GM18909 (cell line): ENCODE measurements at regions not wholly inside any gene's neighbourhood (a gene's known extent, or its start where the extent isn't known, plus 50 kb on each side); places are given as distances from the start of the nearest gene placed in this dataset.

Experiments
- ATAC-seq: cut with Tn5 transposase; IDR thresholded peaks from one replicate; pipeline ENCODE4 v1.9.1; 2021; ENCODE audit warnings: mild to moderate bottlenecking; ENCODE audit not compliant: unreplicated experiment, poor library complexity

DNA sequence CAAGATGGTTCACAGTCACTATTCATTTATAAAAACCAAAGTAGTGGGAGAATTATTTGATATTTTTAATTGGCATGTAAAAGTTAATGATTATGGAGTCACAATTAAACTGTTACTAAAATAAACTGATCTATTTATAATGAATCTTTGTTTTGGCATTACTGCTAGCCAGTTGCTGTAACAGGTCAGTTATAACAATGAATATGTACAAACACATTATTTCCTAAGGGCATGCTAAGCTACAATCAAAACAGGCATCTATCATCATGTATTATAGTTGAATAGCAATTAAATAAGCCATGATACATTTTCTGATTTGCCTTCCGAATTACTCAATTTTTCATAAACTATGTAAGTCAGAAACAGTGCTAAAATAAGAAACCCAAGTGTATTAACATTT lies 518.3 kb downstream of the SLC16A7 start:
- no peak for ATAC-seq

DNA sequence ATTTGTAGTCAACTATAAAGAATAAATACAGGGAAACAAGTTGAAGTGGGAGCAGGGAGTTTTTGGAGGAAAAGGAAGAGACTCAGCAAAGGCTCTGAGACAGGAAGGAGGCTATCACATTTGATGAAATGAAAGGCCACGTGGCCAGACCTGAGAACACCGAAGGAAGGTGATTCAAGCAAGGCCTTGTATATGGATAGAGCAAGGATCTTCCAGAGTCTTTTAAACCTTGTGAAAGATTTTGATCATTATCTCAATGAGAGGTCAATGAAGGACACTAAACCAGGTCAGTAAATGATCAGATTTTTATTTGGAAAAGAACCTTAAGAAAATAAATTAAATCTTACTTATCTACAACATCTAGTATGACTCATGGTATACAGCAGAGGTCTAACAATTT lies 523.5 kb downstream of the SLC16A7 start:
- ATAC-seq, result no peak

DNA sequence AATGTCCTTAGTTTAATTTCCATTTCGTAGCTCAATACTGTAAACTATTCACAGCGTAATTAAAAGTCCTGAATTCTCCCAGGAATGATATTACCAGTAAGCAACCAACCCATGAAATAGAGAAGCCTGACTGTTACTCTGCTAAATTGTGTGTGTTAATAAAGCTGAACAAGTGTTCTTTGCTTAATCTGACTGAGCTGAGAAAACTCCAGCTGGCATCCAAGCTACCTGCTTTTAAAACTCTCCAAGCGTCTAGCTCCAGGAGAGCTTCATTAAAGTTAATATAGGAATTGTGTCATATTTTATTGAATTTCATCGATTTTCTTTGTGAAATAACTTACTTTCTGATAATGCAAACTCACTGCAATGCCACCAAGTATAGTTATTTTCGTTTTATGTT lies 524.4 kb downstream of the SLC16A7 start:
- ATAC-seq, result no peak

DNA sequence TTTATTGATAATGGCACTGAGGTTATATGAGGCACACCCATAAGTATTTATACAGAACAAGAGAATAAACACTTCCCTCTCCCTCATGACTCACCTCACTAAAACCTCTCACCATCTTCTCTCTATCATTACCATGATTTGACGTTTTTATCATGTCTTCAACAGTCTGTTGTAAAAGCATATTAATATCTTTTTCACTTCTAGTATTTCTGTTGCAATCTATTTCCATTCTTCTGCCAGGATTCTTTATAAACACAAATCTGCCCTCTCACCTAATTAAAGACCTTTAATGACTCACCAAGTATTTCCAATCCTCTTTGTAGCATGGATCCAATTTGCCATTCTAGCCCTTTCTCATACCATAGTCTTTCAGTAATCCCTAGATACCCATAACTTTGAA lies 527.7 kb downstream of the SLC16A7 start:
- ATAC-seq, result no peak

DNA sequence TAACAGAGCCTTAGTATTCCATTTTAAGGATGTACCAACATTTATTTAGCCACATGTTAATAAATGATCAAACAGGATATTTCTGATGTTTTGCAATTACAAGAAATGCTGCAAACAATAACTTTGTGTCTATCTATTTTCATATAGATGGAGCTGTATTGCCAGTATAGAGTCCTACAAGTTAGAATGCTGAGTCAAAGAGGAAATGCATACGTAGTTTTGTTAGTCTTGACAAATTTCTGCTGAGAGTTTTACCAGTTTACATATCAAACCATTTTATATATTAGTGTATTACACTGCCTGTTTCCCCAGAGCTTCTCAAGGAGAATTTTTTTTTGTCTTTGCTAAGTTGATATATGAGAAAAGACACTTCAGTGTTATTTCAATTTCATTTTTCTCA lies 541.7 kb downstream of the SLC16A7 start:
- no peak for ATAC-seq

DNA sequence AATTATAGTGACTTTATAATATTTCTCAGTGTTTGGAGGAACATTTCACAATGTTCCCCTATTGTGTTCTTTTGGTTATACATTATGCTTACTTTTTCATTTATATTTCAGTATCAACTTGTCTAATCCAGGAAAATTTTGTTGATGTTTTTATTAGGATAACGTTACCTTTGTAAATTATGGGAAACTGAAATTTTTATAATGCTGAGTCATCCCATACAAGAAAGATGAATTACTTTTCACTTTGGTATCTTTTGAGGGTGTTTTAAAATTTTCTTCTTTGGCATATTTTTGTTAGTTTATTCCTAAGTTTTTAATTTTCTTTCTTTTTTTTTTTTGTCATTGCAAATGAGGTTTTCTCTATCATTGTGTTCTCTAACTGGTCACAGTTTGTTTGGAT lies 542.7 kb downstream of the SLC16A7 start:
- no peak for ATAC-seq

DNA sequence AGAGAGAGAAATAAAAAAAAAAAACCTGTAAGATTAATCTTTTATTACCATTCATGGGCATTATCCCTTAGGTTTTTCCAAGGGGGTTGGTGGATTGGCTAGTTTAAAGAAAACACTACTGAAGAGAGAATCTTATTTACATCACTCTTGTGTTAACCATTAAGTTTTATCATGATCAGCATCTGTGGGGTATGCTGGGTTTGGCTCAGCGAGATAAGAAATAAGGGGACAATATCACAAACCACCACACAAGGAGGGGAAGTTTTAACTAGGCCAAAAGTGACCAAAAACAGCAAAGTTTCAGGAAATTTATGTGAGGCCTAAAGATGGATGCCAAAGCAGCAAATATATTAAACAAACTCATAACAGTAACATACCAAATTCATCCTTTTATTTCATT lies 548.6 kb downstream of the SLC16A7 start:
- no peak for ATAC-seq

DNA sequence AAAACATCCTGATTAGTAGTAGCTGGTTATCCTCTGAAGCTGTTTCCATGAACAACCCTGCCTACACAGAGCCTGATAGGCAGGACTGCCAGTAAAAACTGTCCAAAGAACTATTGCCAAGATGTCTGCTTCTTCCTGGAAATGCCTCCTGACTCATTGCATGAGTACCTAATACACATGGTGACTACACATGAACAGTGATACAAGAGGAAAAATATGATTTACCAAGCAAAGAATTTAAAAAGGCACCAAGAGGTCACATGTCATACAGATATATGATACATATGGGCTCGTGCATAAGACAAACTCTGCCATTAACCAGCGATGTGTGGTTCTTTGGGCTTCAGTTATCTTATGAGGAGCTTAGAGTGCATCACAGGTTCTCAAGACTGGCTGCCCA lies 552.3 kb downstream of the SLC16A7 start:
- no peak for ATAC-seq

DNA sequence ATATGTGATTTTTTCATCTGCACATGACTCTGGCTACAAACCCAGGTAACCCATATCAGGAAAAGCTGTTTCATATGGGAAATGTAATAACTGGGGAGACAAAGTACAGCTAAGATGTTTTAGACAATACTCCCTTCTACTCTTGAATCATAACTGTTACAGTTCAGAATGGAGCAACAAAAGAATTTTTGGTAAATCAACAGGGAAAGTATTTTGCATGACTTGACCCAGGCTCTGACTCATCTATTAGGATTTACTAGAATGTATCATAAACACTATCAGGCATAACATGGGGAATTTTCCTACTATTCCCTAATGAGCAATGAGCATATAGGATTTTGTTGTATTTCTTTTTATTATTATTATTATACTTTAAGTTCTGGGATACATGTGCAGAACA lies 553.0 kb downstream of the SLC16A7 start:
- no peak for ATAC-seq

DNA sequence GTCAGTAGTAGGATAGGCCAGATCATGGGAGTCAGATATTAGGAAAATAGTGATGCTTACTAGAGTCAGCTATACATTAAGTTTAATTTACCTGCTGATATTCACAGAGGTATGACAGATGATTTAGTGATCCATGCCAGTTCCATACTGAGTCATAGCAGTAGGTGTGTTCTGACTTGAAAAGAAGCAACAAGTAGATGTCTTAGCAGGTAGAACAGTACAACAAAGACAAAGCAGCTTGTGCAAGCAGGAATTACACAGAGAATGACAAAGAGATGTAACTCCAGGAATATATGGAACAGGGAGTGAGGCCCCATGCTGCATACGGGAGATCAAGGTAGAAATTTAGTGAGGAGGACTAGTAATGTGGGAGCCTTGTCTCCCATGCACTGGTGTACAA lies 556.9 kb downstream of the SLC16A7 start:
- ATAC-seq, result no peak

DNA sequence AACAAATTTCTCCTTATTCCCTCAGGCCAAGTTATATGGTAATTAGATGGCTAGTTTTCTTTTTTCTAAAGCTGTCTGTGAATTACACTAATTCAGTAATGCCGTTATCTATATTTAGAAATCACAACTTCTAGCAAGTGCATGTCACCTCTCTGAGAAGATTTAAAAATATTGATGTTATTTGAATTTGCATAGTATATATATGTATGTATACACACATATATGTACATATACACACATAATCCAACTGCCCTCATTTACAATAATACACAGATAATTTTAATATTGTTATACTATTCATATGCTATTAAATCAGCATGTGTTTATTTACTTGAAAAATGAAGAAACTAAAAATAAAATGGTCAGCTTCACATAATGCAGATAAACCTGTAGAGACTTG lies 563.9 kb downstream of the SLC16A7 start:
- no peak for ATAC-seq

DNA sequence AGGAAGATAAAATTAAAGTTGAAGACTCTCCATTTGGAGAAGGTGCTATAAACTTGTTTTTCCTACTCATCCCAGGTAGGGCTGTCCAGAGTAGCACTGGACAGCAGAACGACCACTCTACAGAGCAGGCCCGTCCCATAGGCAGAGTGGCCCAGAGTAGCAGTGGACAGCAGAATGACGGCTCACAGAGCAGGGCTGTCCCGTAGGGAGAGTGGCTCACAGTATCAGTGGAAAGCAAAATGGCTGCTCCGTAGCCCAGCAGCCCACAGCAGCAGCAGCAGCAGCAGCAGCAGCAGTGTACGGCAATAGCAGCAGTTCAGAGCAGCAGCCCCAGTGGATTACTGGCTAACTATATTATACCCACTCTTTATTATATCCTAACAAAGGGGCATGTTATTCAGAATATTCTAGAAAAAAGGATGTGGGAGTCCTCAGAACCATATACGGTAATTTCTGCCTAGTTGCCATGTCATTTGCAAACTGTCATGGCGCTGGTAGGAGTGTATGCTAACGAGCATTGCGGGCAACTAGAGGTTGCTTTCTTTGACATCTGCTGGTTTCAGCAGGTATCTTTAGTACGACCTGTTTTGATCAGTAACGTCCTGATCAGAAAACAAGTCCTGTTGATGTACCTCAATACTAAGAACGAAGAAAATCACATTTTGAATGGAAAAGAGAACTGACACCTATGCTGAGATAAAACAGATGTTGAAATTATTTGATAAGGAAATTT lies 567.3 kb downstream of the SLC16A7 start:
- no peak for ATAC-seq

DNA sequence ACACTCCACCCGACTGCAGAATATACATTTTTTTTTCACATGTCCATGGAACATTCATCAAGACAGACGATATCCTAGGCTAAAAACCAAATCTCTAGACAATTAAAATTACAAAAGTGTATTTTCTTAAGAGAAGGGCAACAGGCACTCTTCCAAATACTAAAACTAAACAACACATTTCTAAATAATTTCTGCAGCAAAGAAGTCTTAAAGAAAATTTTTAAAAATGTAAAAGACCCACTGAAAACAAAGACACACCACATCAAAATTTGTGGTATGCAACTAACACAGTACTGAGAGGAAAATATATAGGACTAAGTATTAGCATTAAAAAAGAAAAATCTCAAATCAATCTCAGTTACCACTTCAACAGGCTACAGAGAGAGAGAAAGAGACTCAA lies 570.0 kb downstream of the SLC16A7 start:
- ATAC-seq, result no peak

DNA sequence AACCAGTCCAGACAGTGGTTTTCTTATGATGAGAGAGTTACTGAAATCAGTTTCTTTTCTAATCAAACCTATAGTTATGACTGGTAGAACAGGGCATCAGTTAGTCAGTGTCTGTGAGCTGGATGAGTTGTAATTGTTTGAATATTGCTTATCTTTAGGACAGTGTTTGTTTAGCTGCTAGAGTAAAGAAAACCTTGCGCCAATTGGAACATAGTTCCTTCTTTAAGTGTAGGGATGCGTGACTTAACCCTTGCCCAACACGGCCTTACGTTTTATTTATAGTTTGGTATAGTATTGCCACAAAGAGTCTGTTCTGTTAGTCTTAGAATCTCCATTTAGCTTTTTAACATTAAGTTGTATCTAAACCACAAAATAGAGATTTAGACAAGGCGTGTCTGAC lies 572.6 kb downstream of the SLC16A7 start:
- no peak for ATAC-seq

DNA sequence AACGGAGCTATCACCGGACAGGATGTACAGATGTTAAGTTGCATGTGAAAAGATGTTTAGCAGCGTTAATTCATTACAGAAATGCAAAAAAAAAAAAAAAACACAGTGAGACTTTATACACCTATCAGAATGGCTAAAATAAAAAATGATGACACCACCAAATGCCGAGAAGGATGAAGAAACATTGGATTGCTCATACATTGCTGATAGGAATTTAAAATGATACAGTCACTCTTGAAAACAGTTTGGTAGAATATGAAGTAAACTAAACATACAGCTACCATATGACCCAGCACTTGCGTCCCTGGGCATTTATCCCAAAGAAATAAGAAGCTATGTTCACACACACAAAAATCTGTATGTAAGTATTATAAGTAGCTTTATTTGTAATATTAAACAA lies 574.1 kb downstream of the SLC16A7 start:
- ATAC-seq, result no peak

DNA sequence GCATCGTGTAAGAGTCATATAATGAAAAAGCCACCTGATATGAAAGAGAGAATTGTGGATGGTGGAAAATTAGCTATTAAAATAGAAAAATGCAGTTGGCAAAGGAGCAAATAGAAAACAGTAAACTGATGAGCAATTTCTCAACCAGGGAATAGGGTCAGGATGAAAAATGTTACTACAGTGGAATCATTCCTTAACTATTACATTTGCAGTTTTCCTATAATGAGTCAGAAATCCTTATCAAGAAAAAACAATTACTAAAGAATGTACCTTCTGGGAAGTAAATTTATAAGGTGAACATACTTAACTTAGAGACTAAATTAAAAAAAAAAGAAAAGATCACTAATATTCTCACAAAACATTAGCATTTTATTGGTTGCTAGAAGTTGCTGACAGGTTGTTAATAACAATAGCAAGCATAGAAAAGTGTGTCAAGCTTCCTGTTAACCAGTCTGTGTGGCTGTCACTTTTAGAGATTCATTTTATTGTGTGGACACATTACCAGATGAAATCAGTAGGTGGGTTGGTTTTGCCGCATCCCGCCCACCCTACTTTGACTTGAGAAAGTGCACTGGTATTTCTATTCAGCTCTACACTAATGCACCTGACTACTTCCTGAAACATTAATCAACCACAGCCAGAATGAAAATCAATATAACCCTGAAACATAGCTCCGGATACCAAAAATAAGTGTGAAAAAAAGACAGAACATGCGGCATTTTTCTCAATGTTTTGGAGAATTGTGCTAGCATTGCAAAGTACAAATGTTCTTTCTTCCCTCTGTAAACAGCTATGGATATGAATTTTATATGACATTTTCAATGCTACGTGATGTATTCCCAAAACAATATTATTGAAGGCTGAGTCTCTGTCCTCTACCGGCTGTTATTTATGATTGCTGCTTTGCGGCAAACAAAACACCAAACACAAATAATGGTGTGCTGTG lies 576.7 kb downstream of the SLC16A7 start:
- no peak for ATAC-seq

DNA sequence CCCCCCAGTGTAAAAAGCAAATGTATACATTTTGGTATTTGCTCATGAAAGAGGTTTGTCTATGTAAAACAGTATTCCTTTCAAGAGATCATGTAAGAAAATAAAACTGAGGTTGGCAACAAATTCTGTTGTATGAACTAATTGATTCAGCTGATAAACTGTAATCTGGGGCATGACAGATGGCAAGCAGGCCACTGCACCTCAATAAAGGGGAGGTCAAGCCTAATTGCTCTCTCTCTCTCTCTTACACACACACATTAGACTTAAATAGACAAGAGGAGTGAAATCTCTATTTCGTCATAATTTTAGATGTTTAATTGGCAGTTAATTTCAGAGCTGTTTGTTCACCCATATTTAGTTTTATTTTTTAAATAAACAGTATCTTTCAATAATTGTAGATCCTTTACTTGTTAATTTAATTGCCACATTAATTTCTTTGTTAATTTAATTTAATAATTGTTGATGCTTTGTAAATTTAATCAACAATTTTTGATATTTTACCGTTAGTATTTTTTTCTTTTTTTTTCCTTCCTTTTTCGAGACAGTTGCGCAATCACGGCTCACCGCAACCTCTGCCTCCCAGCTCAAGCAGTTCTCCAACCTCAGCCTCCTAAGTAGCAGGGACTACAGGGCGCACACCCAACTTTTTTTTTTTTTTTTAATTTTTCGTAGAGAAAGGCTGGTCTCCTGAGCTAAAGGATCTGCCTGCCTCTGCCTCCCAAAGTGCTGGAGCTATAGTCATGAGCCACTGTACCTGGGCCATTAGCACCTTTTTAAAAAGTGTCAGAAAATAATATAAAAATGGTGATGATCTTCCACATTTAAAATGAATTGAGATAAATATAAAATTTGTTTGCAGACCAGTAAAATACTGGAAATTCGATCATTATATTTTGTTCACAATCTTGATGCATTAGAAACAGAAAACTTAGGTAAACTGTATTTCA lies 577.7 kb downstream of the SLC16A7 start:
- ATAC-seq, result no peak

DNA sequence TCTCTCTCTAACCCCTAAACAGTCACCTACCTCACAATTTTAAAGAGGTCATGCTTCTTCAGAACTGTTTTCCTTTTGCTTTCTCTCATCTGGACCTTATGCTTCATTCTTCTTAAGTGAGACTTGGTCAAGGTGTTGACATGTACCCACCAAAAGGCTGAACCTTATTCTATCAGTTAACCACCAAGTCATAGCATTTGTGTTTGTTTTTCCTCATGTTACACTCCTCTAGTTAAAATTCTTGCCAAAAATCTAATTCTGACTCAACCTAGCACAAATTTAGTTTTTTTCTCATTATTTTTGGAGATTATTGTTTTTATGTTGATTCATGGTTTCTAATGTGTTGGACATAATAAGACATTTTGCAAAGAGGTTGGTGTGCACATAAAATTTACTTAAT lies 578.6 kb downstream of the SLC16A7 start:
- no peak for ATAC-seq

DNA sequence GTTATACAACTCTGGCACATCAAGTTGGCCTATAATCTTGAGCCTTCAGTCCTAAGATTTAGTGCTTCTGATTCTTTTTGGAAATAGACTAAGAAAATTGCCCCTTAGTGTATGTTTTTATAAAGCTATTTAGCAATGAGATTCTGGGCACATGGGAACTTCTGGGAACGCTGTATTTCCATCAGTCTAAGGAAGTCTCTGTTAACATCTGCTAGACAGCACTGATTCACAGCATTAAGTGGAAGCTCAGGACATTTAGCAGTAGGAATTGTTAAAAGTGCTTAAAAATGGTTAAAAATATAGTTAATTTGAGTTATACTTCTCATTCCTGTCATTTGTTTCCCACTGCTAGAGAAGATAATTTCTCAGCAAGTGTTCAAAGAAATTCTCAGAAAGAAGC lies 579.1 kb downstream of the SLC16A7 start:
- no peak for ATAC-seq

DNA sequence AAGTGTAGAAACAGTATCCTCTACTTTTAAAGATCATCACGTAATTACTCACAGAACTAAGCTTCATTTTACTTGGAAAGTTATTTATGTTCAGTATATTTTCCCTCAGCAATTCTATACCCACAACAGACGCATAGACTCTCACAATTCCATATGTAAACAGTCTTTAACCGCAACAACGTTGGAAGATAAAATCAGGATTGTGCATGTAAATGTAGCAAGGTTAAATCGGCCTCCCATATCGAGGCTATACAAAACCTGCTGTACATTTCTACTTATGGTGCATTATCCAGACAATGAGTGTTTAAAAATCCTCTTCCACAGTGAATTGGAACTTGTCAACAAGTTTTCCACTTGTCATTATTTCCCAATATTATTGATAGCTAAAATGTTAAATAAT lies 581.1 kb downstream of the SLC16A7 start:
- ATAC-seq, result no peak

DNA sequence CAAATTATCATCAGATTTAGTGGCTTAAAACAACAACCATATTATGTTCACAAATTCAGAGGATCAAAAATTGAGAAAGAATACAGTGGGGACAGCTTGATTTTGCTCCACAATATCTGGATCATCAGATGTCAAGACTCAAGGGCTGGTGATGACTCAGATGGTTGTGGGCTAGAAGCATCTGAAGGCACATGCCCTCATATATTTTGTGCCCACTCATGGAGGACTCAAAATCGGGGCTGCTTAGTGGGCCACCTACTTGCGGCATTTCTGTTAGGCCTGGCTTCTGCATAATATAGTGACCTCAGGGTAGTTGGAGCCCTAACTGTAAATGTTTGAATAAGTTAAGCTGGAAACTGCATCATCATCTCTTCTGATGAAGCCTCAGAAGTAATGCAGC lies 584.5 kb downstream of the SLC16A7 start:
- ATAC-seq, result no peak
